ENCODE measurements at regions not wholly inside any gene's neighbourhood (a gene's known extent, or its start where the extent isn't known, plus 50 kb on each side); places are given as distances from the start of the nearest gene placed in this dataset.
A peak's percentile ranks its signal among the peaks of the same experiment; 100 is the strongest.

DNA sequence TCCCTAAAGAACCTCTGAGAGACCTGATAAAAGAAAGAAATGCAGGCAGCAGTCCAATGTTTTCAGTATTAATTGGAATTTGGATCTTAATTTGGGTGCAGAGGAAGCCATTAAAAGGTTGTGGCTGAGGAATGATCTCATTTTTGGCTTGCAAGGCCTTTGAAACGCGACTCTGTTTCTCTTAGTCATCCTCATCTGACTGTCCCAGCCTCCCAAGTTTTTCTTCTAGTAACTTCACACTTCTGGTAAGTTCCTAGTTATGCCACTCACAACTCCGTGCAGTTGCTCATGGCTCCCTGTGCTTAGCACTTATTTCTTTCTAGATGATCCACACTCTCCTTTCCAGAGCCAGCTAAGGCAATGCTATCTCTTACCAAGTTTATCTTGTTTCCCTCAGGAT, 147.4 kb upstream of the USP24 start:
- no peak for DNase-seq
- peaks cover 0 to 6% (median 0%) of the 10 kb centered on the region in 6 donors for H3K4me1 ChIP-seq
- 41 to 69% (median 42%) methylated on average over 3 of the region's 3 CpGs for WGBS, 5 donors
- peak overlapping the region in 4 of 8 donors; percentile 2 to 30 (median 14) for H3K27ac ChIP-seq
- H3K9me3 ChIP-seq: no peaks in the 10 kb centered on the region
- intact Hi-C loops (cut with DNase I; ENCODE audit: low total_unique reads): no loop called here
- H3K27me3 ChIP-seq (replicated peaks in 1 of 7): no peaks in the 10 kb centered on the region
- TF ChIP-seq POLR2AphosphoS5 (IDR thresholded peaks at IDR 0.05) (no peak), POLR2A (IDR thresholded peaks at IDR 0.05) (no peak)
- TF ChIP-seq, protein P1, sequence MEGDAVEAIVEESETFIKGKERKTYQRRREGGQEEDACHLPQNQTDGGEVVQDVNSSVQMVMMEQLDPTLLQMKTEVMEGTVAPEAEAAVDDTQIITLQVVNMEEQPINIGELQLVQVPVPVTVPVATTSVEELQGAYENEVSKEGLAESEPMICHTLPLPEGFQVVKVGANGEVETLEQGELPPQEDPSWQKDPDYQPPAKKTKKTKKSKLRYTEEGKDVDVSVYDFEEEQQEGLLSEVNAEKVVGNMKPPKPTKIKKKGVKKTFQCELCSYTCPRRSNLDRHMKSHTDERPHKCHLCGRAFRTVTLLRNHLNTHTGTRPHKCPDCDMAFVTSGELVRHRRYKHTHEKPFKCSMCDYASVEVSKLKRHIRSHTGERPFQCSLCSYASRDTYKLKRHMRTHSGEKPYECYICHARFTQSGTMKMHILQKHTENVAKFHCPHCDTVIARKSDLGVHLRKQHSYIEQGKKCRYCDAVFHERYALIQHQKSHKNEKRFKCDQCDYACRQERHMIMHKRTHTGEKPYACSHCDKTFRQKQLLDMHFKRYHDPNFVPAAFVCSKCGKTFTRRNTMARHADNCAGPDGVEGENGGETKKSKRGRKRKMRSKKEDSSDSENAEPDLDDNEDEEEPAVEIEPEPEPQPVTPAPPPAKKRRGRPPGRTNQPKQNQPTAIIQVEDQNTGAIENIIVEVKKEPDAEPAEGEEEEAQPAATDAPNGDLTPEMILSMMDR (IDR thresholded peaks at IDR 0.05 in 8 of 11, conservative IDR thresholded peaks at IDR 0.05 in 3 of 11): no peak
- no peaks in the 10 kb centered on the region for H3K36me3 ChIP-seq
- H3K4me3 ChIP-seq: no peak overlapping the region

DNA sequence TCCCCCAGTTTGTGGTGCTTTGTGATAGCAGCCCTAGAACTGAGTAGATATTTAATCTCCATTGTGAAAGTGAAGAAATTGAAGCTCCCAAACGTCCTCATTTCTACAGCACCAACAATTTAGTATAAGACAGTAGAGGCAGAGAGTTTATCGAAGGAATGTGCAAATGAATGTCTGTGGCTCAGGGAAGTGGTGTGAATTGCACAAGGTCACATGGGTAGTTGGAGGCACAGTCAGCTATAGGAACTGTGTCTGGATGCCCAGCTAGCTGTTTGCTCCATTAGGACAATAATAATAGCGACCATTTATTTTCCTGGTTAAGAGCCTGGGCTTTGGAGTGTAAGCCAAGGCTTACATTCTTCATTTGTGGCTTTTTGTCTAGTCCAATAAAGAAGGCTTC, 144.4 kb upstream of the USP24 start:
- intact Hi-C loops (cut with DNase I; ENCODE audit: low total_unique reads): no loop called here
- no peak for DNase-seq
- Histone ChIP-seq H3K36me3 (no peaks in the 10 kb centered on the region), H3K4me1 (peaks cover 0 to 14% (median 2%) of the 10 kb centered on the region in 6 donors), H3K4me3 (no peak overlapping the region), H3K9me3 (no peaks in the 10 kb centered on the region), H3K27me3 (replicated peaks in 1 of 7) (no peaks in the 10 kb centered on the region), H3K27ac (no peak overlapping the region)
- 78 to 89% (median 83%) methylated on average over 3 of the region's 3 CpGs for WGBS, 5 donors
- TF ChIP-seq, protein P1 (IDR thresholded peaks at IDR 0.05 in 8 of 11, conservative IDR thresholded peaks at IDR 0.05 in 3 of 11): no peak
- TF ChIP-seq POLR2A (IDR thresholded peaks at IDR 0.05): no peak
- TF ChIP-seq POLR2AphosphoS5 (IDR thresholded peaks at IDR 0.05): no peak

DNA sequence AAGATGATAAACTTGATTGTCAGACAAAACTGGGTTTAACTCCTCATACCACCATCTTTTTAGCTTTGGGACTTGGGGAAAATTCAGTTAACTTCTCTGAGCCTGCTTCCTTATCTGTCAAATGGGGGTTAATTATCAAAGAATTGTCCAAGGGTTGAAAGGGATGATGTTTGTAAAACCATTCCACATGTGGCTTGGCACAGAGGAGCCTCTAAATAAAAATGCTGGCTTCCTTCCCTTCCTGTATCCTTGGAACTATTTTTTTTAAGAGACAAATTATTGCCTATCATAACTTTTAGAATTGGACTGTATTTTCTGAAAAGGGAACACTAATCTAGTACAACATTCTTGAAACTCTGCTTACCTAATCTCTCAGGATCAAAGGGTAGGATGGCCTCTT, 143.4 kb upstream of the USP24 start:
- Histone ChIP-seq H3K27ac (no peak overlapping the region), H3K36me3 (no peaks in the 10 kb centered on the region), H3K9me3 (no peaks in the 10 kb centered on the region), H3K4me3 (no peak overlapping the region), H3K4me1 (peaks cover 0 to 14% (median 2%) of the 10 kb centered on the region in 6 donors), H3K27me3 (replicated peaks in 1 of 7) (no peaks in the 10 kb centered on the region)
- TF ChIP-seq, protein P1 (IDR thresholded peaks at IDR 0.05 in 8 of 11, conservative IDR thresholded peaks at IDR 0.05 in 3 of 11): no peak
- DNase-seq: no peak
- intact Hi-C loops (cut with DNase I; ENCODE audit: low total_unique reads): no loop called here

DNA sequence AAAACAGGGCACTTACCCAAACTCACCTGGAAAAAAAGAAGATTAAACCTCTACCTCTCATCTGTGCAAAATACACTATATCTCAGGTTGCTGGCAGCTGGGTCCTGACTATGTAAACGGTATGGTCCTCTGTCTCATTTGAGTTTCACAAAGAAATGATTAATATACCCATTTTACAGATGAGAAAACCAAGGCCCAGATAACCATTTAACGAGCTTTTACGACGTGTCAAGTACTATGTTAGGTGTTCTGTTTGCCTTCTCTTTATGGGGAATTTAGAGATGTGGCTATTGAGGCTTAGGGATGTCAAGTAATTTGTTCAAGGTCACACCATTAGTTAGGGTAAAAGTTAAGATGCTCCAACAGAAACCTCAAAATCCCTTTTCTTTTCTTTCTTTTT, 140.4 kb upstream of the USP24 start:
- no peak for DNase-seq
- Histone ChIP-seq H3K36me3 (no peaks in the 10 kb centered on the region), H3K27ac (no peak overlapping the region), H3K27me3 (replicated peaks in 1 of 7) (no peaks in the 10 kb centered on the region), H3K4me1 (peaks cover 0 to 8% (median 2%) of the 10 kb centered on the region in 6 donors), H3K9me3 (no peaks in the 10 kb centered on the region), H3K4me3 (no peak overlapping the region)
- TF ChIP-seq POLR2AphosphoS5 (IDR thresholded peaks at IDR 0.05) (no peak), POLR2A (IDR thresholded peaks at IDR 0.05) (no peak)
- TF ChIP-seq, protein P1 (IDR thresholded peaks at IDR 0.05 in 8 of 11, conservative IDR thresholded peaks at IDR 0.05 in 3 of 11): no peak
- intact Hi-C loops (cut with DNase I; ENCODE audit: low total_unique reads): no loop called here
- WGBS, 5 donors: 89 to 96% (median 94%) methylated on average over 4 of the region's 4 CpGs
